ENCODE measurements at regions not wholly inside any gene's neighbourhood (a gene's known extent, or its start where the extent isn't known, plus 50 kb on each side); places are given as distances from the start of the nearest gene placed in this dataset.
"Not testable (repeated sequence)": the region's sequence is repeated elsewhere in the genome, so short reads cannot be mapped to it uniquely, and the experiment has no call there.

DNA sequence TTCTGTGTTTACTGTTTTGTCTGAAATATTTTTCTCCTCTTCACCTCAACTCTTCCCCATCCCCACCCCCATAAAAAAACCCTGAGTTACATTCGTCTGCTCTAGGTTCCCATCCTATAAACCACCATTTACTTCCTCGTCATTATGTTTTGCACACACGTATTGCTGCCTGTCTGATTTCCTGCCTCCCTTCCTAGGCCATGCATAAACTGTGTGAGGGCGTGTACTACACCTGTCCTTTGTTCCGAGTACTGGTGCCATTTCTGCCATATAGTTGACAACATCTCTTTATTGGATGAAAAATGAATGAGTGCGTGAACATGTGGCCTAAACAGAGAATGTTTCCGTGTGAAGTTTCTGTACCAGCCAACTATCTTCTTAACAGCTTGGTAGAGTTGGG lies 258.5 kb upstream of the FAT1 start:
- no peak for DNase-seq

DNA sequence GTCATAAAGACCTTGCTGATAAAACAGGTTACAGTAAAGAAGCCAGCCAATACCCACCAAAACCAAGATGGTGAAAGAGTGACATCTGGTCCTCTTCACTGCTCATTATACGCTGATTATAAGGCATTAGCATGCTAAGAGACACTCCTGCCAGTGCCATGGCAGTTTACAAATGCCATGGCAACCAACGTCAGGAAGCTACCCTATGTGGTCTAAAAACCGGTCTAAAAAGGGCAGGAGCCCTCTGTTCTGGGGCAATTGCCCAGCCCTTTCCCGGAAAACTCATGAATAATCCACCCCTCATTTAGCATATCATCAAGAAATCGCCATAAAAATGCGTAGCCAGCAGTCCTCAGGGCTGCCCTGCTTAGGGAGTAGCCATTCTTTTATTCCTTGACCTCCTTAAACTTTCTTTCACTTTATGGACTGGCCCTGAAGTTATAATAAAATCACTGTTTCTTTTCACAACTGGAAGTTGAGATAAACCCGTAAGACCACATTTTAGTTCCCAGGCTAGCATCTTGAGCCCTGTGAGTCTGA lies 260.5 kb upstream of the FAT1 start:
- DNase-seq, result no peak

GRCh38 chr4:186999686-187000085 lies 276.0 kb upstream of the FAT1 start:
- DNase-seq, result no peak

DNA sequence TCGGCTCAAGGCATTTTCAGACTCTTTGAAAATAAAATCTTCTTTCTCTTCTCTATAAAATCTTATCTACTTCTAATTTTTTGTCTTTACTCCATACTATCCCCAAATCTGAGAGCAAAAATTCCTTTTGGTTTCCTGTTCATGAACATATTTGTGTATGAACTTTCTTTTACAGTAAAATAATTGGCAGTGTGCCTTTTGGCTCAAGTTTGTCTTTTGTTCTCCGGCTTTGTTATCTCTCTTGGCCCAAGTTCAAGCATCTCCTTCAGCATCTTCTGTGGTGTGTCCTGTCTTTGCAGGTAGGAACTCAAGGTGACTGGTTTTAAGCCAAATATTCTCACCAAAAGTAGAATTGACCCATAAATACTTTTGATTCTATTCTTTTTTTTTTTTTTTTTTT lies 276.6 kb upstream of the FAT1 start:
- no peak for DNase-seq

GRCh38 chr4:187002133-187002532 lies 278.5 kb upstream of the FAT1 start:
- not testable (repeated sequence) for DNase-seq

DNA sequence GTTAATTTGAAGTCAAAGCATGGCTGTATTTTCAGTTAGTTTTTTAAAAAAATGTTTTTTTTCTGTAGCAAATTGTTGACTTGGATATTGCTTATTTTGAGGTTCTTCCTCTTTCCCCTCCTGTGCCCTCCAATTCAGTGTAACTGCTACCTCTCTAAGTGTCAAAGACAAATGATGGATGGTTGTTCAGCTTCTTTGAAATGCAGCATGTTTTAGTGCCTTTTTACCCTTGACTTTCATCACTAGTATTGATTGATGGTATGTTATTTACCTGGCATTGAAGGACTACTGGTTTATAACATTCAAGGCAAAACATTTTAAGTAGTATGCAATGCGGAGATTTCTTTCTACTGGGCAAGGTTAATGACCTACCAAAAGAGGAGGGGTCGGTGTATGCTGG lies 281.0 kb upstream of the FAT1 start:
- DNase-seq, result no peak

- DNase-seq, result no peak
Observed at GRCh38 chr4:187006189-187006618, 282.5 kb upstream of the FAT1 start.

DNA sequence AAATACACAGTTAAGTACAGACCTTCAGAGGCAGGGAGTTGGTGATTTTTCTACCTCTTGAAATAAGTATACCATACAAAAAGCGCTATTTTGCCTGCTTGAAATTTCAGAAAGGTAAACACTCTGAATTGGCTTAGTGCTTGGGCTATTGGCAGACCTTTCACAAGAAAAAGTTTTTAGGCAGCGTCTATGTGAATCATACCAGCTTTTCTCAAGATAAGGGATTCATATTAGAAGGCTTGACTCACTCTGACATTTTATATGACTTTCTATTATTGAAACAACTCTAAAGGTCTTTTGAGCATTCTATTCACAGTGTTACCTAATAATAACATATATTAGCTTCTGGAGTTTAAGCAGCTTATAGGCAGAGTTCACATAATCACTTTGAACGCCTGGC lies 286.4 kb upstream of the FAT1 start:
- no peak for DNase-seq

DNA sequence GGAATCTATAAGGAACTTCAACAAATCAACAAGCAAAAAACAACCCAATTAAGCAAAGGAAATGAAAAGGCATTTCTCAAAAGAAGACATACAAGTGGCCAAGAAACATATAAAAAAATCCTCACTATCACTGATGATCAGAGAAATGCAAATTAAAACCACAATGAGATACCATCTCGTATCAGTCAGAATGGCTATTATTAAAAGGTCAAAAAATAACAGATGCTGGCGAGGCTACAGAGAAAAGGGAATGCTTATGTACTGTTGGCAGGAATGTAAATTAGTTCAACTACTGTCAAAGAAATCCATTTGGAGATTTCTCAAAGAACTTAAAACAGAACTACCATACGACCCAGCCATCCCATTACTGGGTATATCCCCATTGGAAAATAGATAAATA lies 292.4 kb upstream of the FAT1 start:
- DNase-seq, result no peak

DNA sequence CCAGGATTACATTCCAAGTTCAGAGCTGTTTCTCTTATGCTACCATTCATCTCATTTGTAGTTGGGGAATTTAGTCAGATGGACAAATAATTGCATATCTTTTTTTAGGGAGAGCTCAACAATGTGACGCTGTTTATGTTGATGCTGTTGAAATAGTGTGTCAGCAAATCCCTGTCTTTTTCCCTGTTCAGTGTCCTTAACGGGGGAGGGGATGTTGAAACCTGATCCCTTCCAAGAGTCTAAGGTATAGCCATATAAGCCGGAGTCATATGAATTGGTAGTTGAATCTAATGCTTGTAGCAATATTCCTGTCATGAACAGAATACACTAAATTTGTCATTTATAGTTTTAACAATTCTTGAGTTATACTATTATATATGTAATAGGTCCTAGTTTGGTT lies 293.5 kb upstream of the FAT1 start:
- no peak for DNase-seq

DNA sequence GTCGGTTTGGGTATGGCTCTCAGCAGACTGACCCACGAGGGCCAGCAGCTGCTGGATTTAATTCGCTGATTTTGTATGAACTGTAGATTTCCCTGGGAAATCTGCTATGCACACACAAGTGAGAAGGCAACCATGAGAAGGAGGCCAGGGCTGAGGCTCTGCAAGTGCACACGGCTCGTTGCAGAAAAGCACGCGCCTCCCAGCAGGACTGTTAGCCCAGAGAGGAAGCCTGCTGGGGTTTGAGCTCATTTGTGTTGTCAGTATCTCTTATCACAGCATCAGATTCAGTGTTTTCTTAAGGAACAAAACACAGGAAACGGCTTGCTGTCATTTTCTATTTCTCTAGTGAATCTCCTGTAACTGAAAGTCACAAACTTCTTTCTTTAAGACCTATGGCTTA lies 296.2 kb upstream of the FAT1 start:
- DNase-seq, result no peak

- no peak for DNase-seq
Observed at GRCh38 chr4:187020676-187021075, 297.0 kb upstream of the FAT1 start.

DNA sequence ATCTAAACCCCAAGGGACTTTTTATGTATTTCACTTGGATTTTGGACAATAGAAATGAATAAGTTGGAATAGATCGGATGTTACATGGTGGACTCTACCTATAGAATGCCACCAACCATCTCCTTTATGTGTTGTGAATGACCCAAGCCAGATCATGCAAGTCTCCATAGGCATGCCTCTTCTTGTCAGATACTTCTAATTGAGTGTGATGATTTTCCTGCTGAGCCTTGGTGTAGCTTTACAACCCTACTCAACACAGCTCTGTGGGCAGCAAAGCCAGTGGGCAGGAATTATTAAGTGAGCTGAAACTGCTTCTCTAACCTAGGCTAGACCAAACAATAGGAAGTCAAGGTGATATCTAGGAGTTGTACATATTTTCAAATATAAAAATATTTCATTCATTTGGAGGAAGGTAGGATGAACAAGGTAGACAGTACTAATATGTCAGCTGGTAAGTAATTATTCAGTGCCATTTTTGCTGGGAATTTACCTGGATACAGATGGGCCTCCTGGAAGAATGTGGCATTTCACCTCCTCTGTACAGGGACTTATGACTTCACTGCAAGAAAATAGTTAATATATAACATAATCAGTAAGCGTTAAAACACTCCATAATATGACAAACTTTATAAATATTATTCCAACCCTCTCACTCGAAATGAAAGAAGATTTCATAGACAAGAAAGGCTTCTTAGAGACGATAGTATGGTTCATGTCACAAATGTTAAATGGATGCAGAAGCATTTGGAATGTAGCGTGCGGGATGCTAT lies 298.0 kb upstream of the FAT1 start:
- no peak for DNase-seq

DNA sequence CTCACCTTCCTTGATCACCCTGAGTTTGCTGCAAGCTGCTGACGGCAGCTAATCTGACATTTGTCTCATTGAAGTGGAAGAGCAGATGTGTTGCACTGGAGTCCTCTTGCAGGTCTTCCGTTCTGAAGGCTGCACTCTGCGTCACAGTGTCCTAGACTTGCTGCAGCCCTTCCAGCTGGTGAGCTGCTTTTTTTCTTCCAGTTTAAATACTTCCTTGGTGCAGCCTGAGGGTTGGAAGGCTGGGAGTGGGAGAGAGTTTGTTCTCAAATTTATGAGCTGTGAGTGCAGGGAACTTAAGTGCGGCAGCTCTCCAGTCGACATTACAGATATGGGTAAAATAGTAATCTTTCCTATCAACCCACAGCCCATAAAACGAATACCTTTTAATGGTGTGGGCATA lies 303.6 kb upstream of the FAT1 start:
- DNase-seq, result no peak

DNA sequence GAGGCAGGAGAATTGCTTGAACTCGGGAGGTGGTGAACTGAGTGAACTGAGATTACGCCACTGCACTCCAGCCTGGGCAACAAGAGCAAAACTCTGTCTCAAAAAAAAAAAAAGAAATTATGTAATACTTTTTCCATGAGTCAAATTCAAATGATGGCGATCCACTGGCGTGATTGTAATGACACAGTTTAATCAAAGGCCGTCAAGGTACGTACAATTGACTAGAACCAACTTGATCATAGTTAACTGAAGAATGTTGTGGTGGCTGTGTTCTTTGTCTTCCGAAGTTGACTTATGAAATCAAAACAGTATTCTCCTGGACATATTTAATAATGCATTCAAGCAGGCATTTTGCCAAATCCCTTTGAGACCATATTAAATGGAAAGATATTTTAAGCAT lies 318.6 kb upstream of the FAT1 start:
- no peak for DNase-seq

DNA sequence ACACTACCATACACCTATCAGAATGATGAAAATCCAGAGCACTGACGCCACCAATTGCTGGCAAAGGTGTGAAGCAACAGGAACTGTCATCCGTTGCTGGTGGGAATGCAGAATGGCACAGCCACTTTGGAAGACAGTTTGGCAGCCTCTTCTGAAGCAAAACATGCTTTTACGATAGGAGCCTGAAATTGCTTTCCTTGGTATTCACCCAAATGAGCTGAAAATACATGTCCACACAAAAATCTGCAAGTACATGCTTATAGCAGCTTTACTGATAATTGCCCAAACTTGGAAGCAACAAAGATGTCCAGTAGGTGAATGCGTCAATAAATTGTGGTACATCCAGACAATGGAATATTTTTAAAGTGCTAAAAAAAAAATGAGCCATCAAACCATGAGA lies 322.8 kb upstream of the FAT1 start:
- no peak for DNase-seq

- DNase-seq, result no peak
Observed at GRCh38 chr4:187059021-187059420, 335.4 kb upstream of the FAT1 start.

DNA sequence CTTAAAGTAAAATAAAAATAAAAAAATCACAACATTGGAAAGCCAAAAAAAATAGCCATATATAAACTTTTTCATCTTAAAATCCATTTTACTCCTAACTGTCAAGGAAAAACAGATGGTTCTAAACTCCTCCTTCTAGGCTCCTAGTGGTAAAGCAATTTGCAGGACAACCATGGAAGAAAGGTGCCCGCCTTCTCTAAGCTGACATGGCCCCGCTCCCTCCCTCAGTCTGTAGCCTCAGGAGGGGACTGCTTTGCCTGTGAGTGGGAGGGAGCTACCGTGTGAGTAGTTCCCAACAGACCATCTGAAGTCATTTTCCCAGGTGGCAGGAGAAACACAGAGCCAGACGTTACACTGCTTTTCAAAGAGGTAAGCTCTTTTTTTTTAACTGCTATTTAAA lies 336.2 kb upstream of the FAT1 start:
- DNase-seq, result no peak

DNA sequence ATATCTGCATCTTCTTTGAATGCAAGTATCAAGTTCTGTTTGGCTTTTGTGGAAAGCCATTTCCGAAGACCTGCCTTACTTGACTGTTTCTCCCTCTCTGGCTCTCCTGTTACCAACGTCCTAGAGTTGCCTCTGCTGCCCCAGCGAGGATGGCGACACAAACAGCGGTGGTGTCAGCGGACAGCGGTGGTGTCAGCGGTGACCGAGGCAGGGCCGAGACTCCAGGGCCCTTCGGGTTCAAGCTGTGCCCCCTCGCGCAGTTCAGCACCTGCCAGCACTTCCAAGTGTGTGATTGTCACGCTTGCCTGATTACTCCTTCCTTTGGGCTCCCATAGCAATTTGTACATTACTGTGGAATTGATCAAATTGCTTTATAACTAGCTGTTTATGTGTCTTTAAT lies 336.9 kb upstream of the FAT1 start:
- DNase-seq, result no peak

GRCh38 chr4:187063251-187063650 lies 339.6 kb upstream of the FAT1 start:
- DNase-seq, result no peak

DNA sequence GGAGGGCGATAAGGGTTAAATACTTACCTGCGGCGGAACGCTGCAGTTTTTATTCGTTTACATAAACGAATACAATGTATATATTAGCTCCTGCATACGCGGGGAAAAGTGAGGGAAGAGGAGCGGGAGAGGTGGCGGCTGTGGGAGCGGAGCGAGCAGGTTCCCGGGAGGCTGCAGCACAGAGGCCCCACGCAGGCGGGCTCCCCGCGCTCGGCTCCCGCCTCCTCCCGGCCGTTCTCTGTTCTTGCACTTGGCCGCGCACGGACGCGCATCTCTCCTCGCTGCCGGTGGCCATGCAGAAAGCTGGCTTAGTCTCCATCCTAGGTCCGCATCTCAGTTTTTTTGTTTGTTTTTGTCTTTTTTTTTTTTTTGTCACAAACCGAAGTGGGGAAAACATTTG lies 340.4 kb upstream of the FAT1 start:
- no peak for DNase-seq

- no peak for DNase-seq
Observed at GRCh38 chr4:187065396-187065795, 341.7 kb upstream of the FAT1 start.

- no peak for DNase-seq
Observed at GRCh38 chr4:187065806-187066205, 342.1 kb upstream of the FAT1 start.

DNA sequence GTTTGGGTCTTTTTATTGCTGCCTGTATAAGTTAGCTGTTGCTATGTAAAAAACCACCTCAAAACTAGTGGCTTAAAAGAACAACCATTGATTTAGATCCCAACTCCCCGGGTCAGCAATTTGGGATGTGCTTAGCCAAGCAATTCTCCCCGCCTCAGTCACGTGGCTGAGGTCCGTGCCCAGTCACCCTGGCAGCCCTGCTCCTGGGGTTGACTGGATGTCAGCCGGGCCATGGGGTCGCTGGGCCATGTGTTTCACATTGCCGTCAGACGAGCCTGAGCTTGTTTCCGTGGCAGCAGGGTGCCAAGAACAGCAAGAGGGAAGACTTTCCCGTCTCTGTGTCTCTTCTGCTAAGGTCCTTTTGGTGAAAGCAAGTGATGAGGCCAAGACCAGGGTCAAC lies 345.7 kb upstream of the FAT1 start:
- DNase-seq, result no peak

GRCh38 chr4:187070158-187070557 lies 346.5 kb upstream of the FAT1 start:
- no peak for DNase-seq
